ENCODE measurements at regions not wholly inside any gene's neighbourhood (a gene's known extent, or its start where the extent isn't known, plus 50 kb on each side); places are given as distances from the start of the nearest gene placed in this dataset.

GRCh38 chr11:121808096-121808495 is 307.9 kb downstream of the BLID start:
- no peak for TF ChIP-seq CTCF (conservative IDR thresholded peaks at IDR 0.05; ENCODE audit: low read depth, low read length)
- H3K4me3 ChIP-seq (ENCODE audit: low read depth, low read length) = no peak overlapping the region
- no peak for DNase-seq (ENCODE audit: low read depth)

DNA sequence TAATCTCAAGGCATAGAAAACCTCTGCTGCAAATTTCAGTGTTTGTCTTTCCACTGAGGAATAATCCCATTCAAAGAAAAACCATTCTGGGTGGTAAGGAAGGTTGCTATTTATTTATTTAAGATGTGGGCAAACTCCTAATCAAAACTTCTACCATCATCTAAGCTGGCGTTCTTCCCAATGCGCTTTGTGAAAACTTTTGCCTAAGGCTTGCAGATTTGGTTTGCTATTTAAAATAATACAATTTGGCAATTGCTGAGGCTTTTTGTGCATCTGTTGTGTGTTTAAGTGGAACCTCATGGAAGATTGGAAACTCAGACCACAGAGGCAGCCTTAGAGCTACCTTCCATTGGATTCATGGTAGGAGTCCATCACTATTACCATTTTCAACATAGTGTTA is 309.0 kb downstream of the BLID start:
- TF ChIP-seq CTCF (conservative IDR thresholded peaks at IDR 0.05; ENCODE audit: low read depth, low read length) = no peak
- H3K4me3 ChIP-seq (ENCODE audit: low read depth, low read length) = no peak overlapping the region
- no peak for DNase-seq (ENCODE audit: low read depth)

GRCh38 chr11:121802542-121802941 is 313.5 kb downstream of the BLID start:
- H3K4me3 ChIP-seq (ENCODE audit: low read depth, low read length) = no peak overlapping the region
- no peak for TF ChIP-seq CTCF (conservative IDR thresholded peaks at IDR 0.05; ENCODE audit: low read depth, low read length)
- peak; percentile 19 for DNase-seq (ENCODE audit: low read depth)

DNA sequence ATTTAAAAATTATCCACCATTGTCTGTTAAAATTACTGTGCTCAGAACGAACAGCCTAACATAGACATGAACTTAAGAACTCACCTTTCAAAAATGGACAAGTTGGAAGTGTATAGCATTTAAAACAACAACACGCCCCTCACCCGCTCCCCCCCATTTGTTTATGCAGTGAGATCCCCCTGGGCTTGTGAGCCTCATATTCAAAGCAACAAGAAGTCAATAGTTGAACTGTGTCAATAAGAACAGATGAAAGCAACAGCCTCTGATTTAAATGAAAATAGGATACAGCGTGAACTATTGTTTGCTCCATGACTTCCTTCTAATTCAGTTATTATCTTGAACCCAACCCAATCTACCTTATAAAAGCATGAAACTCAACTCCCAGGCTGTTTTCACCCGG is 314.2 kb downstream of the BLID start:
- no peak for TF ChIP-seq CTCF (conservative IDR thresholded peaks at IDR 0.05; ENCODE audit: low read depth, low read length)
- H3K4me3 ChIP-seq (ENCODE audit: low read depth, low read length) = no peak overlapping the region
- no peak for DNase-seq (ENCODE audit: low read depth)

- DNase-seq (ENCODE audit: low read depth) = no peak
- no peak for TF ChIP-seq CTCF (conservative IDR thresholded peaks at IDR 0.05; ENCODE audit: low read depth, low read length)
- no peak overlapping the region for H3K4me3 ChIP-seq (ENCODE audit: low read depth, low read length)
Observed at GRCh38 chr11:121801394-121801748, 314.6 kb downstream of the BLID start.

- no peak for TF ChIP-seq CTCF (conservative IDR thresholded peaks at IDR 0.05; ENCODE audit: low read depth, low read length)
- peak; percentile 83 for DNase-seq (ENCODE audit: low read depth)
- H3K4me3 ChIP-seq (ENCODE audit: low read depth, low read length) = no peak overlapping the region
Observed at GRCh38 chr11:121800731-121801393, 315.2 kb downstream of the BLID start.

GRCh38 chr11:121800240-121800639 is 315.8 kb downstream of the BLID start:
- no peak for DNase-seq (ENCODE audit: low read depth)
- no peak for TF ChIP-seq CTCF (conservative IDR thresholded peaks at IDR 0.05; ENCODE audit: low read depth, low read length)
- H3K4me3 ChIP-seq (ENCODE audit: low read depth, low read length) = no peak overlapping the region
